ENCODE measurements at regions not wholly inside any gene's neighbourhood (a gene's known extent, or its start where the extent isn't known, plus 50 kb on each side); places are given as distances from the start of the nearest gene placed in this dataset.

DNA sequence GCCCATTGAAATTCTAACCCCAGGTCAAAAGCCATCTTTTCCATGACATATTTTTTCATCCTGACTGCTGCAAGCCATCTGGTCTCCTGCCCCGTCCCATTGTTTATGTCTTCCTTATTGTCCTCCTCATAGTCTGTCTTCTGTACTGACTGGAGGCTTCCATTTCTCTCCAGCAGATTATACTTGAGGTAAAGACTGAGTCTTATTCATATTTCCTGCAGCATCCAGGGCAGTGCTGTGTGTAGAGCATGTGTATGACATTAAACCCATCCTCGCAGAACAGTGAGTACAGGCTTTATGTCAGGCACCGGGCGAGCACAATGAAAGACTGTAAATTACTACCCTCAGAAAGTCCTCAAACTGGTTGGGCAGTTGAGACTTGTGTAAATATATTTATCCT is 275.1 kb downstream of the C4orf33 start:
- Histone ChIP-seq H3K9me1 (ENCODE audit: insufficient read depth, low read length) (no peaks in the 10 kb centered on the region), H2BK15ac (ENCODE audit: low read depth, low read length) (no peak overlapping the region), H3K27ac (ENCODE audit: insufficient read depth, low read length) (no peak overlapping the region), H4K20me1 (ENCODE audit: insufficient read depth, low read length) (no peaks in the 10 kb centered on the region), H3K9me3 (ENCODE audit: control insufficient read depth, insufficient read depth, low read length) (no peaks in the 10 kb centered on the region), H3K4me1 (ENCODE audit: control insufficient read depth, insufficient read depth, low read length) (no peaks in the 10 kb centered on the region), H3K9ac (ENCODE audit: low read depth, low read length) (no peak overlapping the region), H3K4me2 (ENCODE audit: low read depth, low read length) (no peak overlapping the region), H2BK5ac (ENCODE audit: low read depth, low read length, poor library complexity, severe bottlenecking) (no peak overlapping the region), H3K36me3 (ENCODE audit: control insufficient read depth, insufficient read depth, low read length) (no peaks in the 10 kb centered on the region), H4K91ac (ENCODE audit: insufficient read depth, low read depth, low read length) (no peak overlapping the region), H3K4ac (ENCODE audit: low read depth, low read length) (no peak overlapping the region), H3K4me3 (ENCODE audit: insufficient read depth, low read depth, low read length) (no peak overlapping the region), H3K14ac (replicated peaks; ENCODE audit: low read depth, low read length) (no peak overlapping the region), H3K23ac (ENCODE audit: low read depth, low read length) (no peak overlapping the region), H3K56ac (ENCODE audit: extremely low read depth, insufficient read depth, low read length) (no peak overlapping the region), H2AK9ac (replicated peaks; ENCODE audit: low read depth, low read length, poor library complexity) (no peak overlapping the region), H3K27me3 (ENCODE audit: control insufficient read depth, insufficient read depth, low read length) (no peaks in the 10 kb centered on the region), H2AFZ (replicated peaks; ENCODE audit: low read length, poor library complexity) (no peak overlapping the region), H3K79me1 (ENCODE audit: low read depth in 1 of 2, low read length in 2 of 2) (no peaks in the 10 kb centered on the region), H3K18ac (ENCODE audit: low read depth, low read length) (no peak overlapping the region), H2BK20ac (ENCODE audit: low read depth, low read length) (no peak overlapping the region), H2AK5ac (ENCODE audit: low read depth, low read length) (no peak overlapping the region), H2BK120ac (ENCODE audit: low read depth, low read length) (no peak overlapping the region), H4K5ac (ENCODE audit: low read depth, low read length) (no peak overlapping the region), H4K8ac (ENCODE audit: low read depth in 2 of 2, low read length in 2 of 2) (no peak overlapping the region)
- DNase-seq (no peak), ATAC-seq (ENCODE audit: low read depth) (no peak)
- dilution Hi-C loops (cut with HindIII; ENCODE audit: low sequenced_read_pairs, unreplicated experiment): no loop called here
- TF ChIP-seq, protein P1, sequence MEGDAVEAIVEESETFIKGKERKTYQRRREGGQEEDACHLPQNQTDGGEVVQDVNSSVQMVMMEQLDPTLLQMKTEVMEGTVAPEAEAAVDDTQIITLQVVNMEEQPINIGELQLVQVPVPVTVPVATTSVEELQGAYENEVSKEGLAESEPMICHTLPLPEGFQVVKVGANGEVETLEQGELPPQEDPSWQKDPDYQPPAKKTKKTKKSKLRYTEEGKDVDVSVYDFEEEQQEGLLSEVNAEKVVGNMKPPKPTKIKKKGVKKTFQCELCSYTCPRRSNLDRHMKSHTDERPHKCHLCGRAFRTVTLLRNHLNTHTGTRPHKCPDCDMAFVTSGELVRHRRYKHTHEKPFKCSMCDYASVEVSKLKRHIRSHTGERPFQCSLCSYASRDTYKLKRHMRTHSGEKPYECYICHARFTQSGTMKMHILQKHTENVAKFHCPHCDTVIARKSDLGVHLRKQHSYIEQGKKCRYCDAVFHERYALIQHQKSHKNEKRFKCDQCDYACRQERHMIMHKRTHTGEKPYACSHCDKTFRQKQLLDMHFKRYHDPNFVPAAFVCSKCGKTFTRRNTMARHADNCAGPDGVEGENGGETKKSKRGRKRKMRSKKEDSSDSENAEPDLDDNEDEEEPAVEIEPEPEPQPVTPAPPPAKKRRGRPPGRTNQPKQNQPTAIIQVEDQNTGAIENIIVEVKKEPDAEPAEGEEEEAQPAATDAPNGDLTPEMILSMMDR (conservative IDR thresholded peaks at IDR 0.05; ENCODE audit: low read depth, low read length): no peak
- TF ChIP-seq CHD1 (IDR thresholded peaks at IDR 0.05; ENCODE audit: low read depth, low read length) (no peak), POLR2A (IDR thresholded peaks at IDR 0.05; ENCODE audit: low read depth, low read length) (no peak), MAZ (IDR thresholded peaks at IDR 0.05; ENCODE audit: borderline replicate concordance, low read depth, low read length) (no peak), RCOR1 (IDR thresholded peaks at IDR 0.05; ENCODE audit: insufficient replicate concordance, low read length) (no peak), NFE2L2 (IDR thresholded peaks at IDR 0.05; ENCODE audit: low read depth, low read length) (no peak), RFX5 (IDR thresholded peaks at IDR 0.05; ENCODE audit: low read depth, low read length) (no peak), FOS (IDR thresholded peaks at IDR 0.05; ENCODE audit: low read depth, low read length) (no peak), MXI1 (IDR thresholded peaks at IDR 0.05; ENCODE audit: borderline replicate concordance, low read depth, low read length) (no peak), BHLHE40 (IDR thresholded peaks at IDR 0.05; ENCODE audit: low read depth, low read length) (no peak), RAD21 (IDR thresholded peaks at IDR 0.05; ENCODE audit: low read length) (no peak), CEBPB (IDR thresholded peaks at IDR 0.05; ENCODE audit: low read depth, low read length) (no peak), SMC3 (IDR thresholded peaks at IDR 0.05; ENCODE audit: low read depth, low read length) (no peak), MAFK (IDR thresholded peaks at IDR 0.05; ENCODE audit: low read depth, low read length) (no peak)
- TF ChIP-seq, protein P2, sequence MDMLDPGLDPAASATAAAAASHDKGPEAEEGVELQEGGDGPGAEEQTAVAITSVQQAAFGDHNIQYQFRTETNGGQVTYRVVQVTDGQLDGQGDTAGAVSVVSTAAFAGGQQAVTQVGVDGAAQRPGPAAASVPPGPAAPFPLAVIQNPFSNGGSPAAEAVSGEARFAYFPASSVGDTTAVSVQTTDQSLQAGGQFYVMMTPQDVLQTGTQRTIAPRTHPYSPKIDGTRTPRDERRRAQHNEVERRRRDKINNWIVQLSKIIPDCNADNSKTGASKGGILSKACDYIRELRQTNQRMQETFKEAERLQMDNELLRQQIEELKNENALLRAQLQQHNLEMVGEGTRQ (IDR thresholded peaks at IDR 0.05; ENCODE audit: low read depth, low read length): no peak
- TF ChIP-seq, protein P3, sequence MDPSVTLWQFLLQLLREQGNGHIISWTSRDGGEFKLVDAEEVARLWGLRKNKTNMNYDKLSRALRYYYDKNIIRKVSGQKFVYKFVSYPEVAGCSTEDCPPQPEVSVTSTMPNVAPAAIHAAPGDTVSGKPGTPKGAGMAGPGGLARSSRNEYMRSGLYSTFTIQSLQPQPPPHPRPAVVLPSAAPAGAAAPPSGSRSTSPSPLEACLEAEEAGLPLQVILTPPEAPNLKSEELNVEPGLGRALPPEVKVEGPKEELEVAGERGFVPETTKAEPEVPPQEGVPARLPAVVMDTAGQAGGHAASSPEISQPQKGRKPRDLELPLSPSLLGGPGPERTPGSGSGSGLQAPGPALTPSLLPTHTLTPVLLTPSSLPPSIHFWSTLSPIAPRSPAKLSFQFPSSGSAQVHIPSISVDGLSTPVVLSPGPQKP (IDR thresholded peaks at IDR 0.05; ENCODE audit: borderline replicate concordance, low read depth, low read length): no peak
- BruUV-seq (replicated peaks): no TSS peak
- in situ Hi-C loops (cut with MboI; ENCODE audit: low sequenced_read_pairs): no loop called here
- ChIA-PET POLR2A (ENCODE audit: unreplicated experiment) (no interaction called here), CTCF (interaction anchor here (0.6 kb wide), 1 partner anchor 333 kb away, joined by 3 read pairs; no protein-coding TSS in a partner anchor)
- WGBS, 2 experiments (ENCODE audit: extremely low coverage in 2 of 2, insufficient read length in 1 of 2): no CpG with 5 or more reads among the region's 4 CpGs
- intact Hi-C loops (cut with micrococcal nuclease): no loop called here

Measured in IMR-90 (cell line).